GM18508 (cell line): ENCODE measurements at regions not wholly inside any gene's neighbourhood (a gene's known extent, or its start where the extent isn't known, plus 50 kb on each side); places are given as distances from the start of the nearest gene placed in this dataset.
"Not testable (repeated sequence)": the region's sequence is repeated elsewhere in the genome, so short reads cannot be mapped to it uniquely, and the experiment has no call there.

Source experiments
- ATAC-seq: cut with Tn5 transposase; IDR thresholded peaks from one replicate; pipeline ENCODE4 v1.9.1; 2021; ENCODE audit warnings: moderate number of reproducible peaks; ENCODE audit not compliant: insufficient read depth, unreplicated experiment

- ATAC-seq, result no peak
Observed at GRCh38 chr4:164139291-164139690, 614.6 kb upstream of the SMIM31 start.

GRCh38 chr4:164141755-164142375 is 612.1 kb upstream of the SMIM31 start:
- ATAC-seq, result not testable (repeated sequence)

GRCh38 chr4:164154416-164154815 is 599.5 kb upstream of the SMIM31 start:
- no peak for ATAC-seq

DNA sequence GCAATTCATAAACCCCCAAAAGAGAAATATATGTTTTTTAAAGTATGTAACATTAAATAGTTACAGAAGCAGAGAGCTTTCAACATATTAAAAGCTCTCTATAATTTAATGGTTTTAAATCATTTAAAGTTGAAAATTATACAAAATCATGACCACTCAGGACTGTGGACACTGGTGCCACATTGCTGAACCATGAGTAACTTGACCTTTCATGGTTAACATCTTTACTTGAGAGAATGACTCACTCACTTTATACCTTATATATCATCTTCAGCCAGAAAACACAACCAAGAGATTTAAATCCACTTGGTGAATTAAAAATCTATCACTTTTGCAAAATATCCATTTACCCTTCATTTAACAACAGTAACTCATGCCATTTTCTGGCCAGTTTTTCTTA is 584.3 kb upstream of the SMIM31 start:
- ATAC-seq, result no peak

DNA sequence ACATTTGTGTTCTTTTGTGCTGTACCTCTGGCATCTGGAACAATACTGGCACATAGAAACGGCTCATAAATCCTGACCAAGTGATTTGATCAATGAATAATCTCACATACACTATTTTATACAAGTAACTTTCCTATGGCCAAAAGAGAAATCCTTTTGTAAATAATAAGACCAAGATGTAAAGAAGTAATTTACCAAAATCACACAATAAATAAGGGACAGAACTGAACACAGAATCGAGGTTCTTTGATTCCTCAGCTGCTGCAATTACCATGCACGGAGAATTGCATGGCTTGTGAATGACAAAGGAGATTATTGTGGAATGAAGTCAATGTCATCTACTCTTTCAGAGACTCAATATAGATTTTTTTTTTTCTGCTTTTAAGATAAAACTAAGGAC is 576.8 kb upstream of the SMIM31 start:
- ATAC-seq, result no peak

GRCh38 chr4:164177753-164178152 is 576.2 kb upstream of the SMIM31 start:
- no peak for ATAC-seq

- ATAC-seq, result no peak
Observed at GRCh38 chr4:164188236-164188635, 565.7 kb upstream of the SMIM31 start.

GRCh38 chr4:164192844-164193243 is 561.1 kb upstream of the SMIM31 start:
- no peak for ATAC-seq

- ATAC-seq, result no peak
Observed at GRCh38 chr4:164193676-164194075, 560.3 kb upstream of the SMIM31 start.

- no peak for ATAC-seq
Observed at GRCh38 chr4:164197556-164197955, 556.4 kb upstream of the SMIM31 start.

DNA sequence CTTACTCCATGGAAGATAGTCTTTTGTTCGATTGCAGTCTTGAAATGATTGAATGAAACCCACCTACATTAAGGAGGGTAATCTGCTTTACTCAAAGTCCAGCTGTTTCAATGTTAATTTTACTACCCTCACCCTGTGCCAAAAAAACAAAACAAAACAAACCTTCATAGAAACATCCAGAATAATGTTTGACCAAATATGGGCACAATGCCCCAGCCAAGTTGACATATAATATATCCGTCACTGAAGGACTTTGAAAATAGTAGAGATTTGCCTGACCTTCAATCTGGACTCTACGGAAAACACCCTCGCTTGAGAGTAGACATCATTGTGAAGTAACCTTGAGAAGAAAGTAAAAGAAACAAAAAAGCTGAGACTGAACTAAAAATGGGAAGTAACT is 550.5 kb upstream of the SMIM31 start:
- no peak for ATAC-seq

DNA sequence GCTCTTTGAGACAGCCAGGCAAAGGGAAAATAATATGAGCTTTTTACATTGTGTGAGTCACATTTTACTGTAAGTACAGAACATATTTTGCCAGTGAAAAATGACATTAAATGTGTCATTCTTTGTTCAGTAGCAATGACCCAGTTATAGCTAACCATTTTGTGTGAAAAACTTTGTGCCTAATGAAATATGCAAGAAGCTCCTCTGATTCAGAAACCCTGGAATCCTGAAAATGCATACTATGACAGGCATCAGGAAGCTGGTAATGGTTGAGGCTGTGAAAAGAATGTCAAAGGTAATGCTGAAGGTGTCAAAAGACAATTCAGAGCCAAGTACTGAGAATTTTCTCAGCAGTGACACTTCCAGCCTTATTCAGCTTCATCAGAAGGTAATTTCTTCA is 549.5 kb upstream of the SMIM31 start:
- ATAC-seq, result no peak

- no peak for ATAC-seq
Observed at GRCh38 chr4:164207460-164207859, 546.5 kb upstream of the SMIM31 start.

DNA sequence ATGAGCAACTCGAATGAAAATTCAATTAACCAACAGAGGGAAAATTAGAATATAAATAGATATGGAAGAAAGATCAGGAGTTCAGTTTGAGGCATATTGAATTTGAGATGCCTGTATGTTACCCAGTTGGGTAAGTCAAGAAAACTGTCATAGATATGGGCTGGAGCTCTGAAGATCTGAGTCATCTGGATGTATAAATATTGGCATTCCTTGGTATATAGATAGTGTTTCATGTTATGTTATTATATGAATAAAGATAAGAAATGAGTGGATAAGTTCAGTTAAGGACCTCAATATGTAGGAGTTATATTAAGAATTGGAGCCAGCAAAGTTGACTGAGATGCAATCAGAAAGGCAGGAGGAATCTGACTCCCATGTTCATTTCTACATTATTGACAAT is 543.6 kb upstream of the SMIM31 start:
- no peak for ATAC-seq

GRCh38 chr4:164212134-164212533 is 541.8 kb upstream of the SMIM31 start:
- no peak for ATAC-seq

DNA sequence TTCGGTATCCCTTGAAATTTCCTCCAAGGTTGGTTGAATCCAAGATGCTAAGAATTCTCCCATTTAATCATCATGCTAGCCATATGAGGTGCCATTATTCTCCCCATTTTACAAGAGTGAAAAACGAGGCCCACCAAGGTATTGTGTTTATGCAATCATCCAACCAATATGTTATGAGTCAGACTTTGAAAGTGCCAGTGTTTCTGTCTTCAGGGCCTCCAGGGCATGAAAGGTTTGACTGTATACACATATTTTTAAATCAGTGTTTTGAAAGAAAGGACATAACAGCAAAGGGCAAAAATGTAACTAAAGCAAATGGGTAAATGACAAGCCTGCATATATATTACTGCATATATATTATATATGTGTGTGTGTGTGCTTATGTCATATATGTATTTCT is 541.2 kb upstream of the SMIM31 start:
- ATAC-seq, result no peak

DNA sequence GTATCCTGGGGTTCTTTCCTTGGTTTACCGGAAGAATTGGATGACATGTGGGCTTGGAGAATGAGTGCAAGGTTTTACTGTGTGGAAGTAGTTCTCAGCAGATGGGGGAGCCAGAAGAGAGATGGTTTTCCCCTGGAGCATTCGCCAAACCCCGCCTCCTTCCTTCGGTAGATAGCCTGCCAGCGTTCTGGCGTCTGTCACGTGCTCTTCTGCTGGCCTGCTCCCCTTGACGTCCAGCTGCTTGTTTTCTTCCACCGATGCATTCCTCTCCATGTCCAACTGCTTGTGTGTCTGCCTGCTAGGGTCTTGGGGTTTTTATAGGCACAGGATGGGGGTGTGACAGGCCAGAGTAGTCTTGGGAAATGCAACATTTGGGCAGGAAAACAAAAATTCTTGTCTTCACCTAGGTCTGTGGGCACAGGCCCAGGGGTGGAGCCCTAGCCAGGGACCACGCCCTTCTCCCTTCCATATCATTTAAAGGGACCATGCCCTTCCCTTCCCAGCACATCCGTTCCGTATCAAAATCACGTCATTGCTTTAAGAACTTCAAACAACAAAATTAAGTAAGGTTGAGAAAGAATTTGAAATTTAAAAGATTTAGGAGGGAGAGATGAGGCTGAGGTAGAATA is 538.7 kb upstream of the SMIM31 start:
- no peak for ATAC-seq

GRCh38 chr4:164221631-164222030 is 532.3 kb upstream of the SMIM31 start:
- ATAC-seq, result no peak

DNA sequence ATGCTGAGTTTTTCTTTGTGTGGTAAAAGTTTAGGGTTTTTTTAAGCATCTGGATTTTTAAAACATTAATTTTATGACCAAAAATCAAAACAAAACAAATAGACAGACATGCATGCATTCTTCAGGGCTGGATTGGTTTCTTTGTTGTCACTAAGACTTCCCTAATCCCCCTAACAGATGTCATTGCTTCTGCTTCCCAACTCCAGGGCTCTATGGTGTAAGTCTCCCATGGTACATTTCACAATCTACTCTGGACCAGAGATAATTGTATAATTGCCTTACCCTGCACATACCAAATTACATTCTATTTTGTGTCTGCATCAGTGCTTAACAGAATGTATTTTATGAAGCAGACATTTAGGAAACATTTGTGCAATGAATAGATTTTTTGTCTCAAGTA is 529.1 kb upstream of the SMIM31 start:
- no peak for ATAC-seq

DNA sequence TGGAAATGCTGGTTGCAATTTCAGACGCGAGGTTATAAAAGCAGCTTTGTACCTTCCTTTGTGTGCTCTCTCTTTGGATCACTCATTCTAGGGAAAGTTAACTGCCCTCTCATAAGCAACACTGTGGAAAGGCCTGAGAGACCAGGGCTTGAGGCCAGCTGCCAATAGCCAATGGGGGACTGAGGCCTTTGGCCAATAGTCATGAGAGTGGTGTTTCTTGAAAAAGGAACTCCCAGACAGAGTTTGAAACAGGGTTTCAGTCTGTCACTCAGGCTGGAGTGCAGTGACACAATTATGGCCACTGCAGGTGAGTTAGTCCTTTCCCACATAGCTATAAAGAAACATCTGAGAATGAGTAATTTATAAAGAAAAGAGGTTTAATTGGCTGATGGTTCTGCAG is 524.7 kb upstream of the SMIM31 start:
- no peak for ATAC-seq

GRCh38 chr4:164239433-164239832 is 514.5 kb upstream of the SMIM31 start:
- no peak for ATAC-seq

DNA sequence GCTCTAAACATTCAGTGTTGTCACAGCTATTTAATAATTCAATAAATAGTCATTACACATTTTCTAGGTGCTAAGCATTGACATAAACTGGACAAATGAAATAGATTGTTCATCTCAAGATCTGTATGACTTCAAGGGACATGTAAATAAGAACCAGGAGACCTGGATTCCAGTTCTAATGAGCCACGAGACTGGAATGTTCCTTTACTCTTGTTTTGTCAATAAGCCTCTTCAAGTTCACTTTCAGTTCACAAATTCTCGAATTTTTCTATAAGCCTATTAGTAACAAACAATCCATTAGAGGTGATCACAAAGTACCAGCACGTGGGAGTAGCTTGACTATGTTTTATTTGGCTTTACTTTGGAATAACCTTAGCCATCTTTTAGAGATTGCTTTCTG is 514.0 kb upstream of the SMIM31 start:
- ATAC-seq, result no peak
